Uterus (tissue), 2 donors: ENCODE measurements at regions not wholly inside any gene's neighbourhood (a gene's known extent, or its start where the extent isn't known, plus 50 kb on each side); places are given as distances from the start of the nearest gene placed in this dataset.

Experiments used
- POLR2A ChIP-seq, 2 donors: fragments of 450-650 bp; IDR thresholded peaks; one replicate each; pipeline ENCODE4 v1.6.1; 2016; ENCODE audit warnings: antibody characterized with exemption in 2 of 2, mild to moderate bottlenecking in 1 of 2, moderate library complexity in 1 of 2
- TF ChIP-seq, protein P1 (sequence below), 4 experiments: fragments of 200-600 bp in 2 of 4; fragments of 450-650 bp in 2 of 4; sonication (generic) in 2 of 4; IDR thresholded peaks; one replicate each; pipeline ENCODE4 v1.5.1; 2016 to 2019; ENCODE audit warnings: antibody characterized with exemption in 4 of 4, mild to moderate bottlenecking in 2 of 4, moderate library complexity in 1 of 4

DNA sequence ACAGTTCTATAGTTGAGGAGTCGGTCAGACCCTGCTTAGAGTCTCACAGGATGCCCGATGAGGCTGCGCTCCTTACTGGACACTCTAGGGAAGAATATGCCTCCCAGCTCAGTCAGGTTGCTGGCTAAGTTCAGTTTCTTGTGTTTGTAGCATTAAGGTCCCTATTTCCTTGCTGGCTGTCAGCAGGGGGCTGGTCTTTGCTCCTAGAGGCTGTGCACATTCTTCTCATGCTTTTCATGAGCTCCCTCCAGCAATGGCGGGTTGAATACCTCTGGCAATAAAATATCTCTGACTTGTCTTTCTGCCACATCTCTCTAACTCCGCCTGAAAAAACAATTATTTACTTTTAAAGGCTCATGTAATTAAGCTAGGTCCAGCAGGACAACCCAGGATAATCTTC, 79.4 kb upstream of the DNAJC10 start:
- TF ChIP-seq, protein P1, sequence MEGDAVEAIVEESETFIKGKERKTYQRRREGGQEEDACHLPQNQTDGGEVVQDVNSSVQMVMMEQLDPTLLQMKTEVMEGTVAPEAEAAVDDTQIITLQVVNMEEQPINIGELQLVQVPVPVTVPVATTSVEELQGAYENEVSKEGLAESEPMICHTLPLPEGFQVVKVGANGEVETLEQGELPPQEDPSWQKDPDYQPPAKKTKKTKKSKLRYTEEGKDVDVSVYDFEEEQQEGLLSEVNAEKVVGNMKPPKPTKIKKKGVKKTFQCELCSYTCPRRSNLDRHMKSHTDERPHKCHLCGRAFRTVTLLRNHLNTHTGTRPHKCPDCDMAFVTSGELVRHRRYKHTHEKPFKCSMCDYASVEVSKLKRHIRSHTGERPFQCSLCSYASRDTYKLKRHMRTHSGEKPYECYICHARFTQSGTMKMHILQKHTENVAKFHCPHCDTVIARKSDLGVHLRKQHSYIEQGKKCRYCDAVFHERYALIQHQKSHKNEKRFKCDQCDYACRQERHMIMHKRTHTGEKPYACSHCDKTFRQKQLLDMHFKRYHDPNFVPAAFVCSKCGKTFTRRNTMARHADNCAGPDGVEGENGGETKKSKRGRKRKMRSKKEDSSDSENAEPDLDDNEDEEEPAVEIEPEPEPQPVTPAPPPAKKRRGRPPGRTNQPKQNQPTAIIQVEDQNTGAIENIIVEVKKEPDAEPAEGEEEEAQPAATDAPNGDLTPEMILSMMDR (IDR thresholded peaks at IDR 0.05) = no peak
- TF ChIP-seq POLR2A (IDR thresholded peaks at IDR 0.05) = no peak
